ENCODE measurements at regions not wholly inside any gene's neighbourhood (a gene's known extent, or its start where the extent isn't known, plus 50 kb on each side); places are given as distances from the start of the nearest gene placed in this dataset.
"Not testable (repeated sequence)": the region's sequence is repeated elsewhere in the genome, so short reads cannot be mapped to it uniquely, and the experiment has no call there.

DNA sequence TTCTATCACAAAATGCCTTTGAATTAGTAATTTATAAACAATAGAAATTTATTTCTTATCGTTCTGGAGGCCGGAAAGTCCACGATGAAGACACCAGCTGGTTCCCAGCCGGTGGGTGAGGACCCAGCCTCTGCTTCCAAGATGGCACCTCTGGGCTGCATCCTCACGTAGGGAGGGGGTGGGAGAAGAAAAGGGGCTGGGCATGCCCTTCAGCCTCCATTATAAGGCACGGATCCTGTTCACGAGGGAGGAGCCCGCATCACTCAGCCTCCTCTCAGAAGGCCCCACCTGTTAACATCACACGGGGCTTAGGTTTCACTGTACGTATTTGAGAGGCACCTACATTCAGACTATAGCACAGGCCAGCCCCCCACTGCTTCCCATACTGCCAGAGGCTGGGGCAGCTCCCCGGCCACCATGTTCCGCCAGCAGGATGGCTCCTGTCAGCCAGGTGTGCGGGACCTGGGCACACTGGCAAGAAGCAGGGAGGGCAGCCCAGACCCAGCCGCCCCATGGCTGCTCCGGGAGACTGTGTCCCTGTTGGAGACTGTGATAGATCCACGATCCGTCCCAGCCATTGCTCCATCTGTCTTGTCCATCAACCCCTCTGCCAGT is 131.6 kb downstream of the SOX1 start:
- no peak for FAIRE-seq

DNA sequence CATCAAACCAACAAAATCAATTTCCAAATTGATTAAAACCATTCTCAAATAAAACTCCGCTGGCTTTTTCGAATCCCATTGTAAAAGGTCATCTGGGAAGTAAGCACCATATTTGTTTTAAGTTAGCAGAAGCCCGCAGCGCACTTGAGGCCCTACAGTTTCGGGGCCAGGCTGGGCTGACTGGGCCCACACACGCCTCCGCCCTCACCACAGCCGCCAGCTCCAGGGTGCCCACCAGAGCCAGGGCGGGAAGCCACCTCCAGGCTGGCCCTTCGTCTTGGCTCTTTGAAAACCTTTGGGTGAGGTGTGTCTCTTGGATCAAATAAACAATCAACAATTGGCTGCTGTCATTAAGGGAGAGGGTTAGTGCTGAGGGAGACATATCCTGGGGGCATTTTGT is 133.3 kb downstream of the SOX1 start:
- no peak for FAIRE-seq

DNA sequence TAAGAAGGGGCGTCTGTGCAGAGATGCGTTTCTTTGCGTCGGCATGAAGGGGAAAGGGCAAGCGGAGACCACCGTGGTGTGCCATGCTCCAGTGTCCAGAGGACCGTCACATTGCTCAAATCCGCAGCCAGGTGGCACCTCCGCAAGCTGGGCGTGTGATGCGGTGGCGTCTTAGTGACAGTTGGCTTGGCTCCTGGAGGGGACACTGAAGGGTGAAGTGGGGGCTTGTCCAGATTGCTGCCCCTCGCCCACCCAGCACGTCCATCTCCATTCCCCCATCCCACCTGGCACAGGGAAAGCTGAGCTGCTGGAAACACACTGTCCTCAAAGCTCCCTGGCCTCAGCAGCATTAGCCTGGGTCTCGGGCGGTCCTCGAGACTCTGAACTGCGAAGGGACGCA is 135.3 kb downstream of the SOX1 start:
- FAIRE-seq = no peak

DNA sequence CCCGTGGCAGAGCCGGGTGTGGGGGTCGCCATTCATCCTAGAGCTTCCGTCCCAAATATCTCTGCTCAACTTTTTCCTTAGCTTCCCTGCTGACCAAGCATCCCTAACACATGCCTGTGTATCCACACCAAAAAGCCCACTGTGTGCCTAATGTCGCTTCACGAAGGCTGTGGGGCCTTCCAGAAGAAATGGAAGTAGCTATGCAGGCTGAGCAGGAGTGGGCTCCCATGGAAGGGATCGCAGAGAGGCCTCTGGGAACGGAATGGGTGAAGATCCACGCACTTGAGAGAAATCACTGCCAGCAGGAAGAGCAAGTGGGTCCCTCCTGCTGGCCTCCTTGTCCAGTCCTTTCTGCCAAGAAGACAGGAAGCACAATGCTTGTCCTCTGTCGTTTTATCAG is 136.0 kb downstream of the SOX1 start:
- FAIRE-seq = no peak

DNA sequence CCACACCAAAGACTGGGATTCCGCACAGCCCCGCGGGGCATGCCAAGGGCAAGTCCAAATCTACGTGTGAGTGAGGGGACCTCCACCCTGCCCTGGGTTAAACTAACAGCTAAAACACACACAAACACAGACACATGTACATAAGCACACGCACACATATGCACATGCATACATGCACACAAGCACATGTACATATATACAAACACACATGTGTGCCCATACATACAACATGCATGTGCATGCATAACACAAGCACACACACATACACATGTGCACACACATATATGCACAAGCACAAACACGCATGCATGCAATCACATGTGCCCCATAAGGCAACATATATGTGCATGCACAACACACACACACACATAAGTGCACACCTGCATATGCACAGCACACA is 136.7 kb downstream of the SOX1 start:
- FAIRE-seq = no peak

DNA sequence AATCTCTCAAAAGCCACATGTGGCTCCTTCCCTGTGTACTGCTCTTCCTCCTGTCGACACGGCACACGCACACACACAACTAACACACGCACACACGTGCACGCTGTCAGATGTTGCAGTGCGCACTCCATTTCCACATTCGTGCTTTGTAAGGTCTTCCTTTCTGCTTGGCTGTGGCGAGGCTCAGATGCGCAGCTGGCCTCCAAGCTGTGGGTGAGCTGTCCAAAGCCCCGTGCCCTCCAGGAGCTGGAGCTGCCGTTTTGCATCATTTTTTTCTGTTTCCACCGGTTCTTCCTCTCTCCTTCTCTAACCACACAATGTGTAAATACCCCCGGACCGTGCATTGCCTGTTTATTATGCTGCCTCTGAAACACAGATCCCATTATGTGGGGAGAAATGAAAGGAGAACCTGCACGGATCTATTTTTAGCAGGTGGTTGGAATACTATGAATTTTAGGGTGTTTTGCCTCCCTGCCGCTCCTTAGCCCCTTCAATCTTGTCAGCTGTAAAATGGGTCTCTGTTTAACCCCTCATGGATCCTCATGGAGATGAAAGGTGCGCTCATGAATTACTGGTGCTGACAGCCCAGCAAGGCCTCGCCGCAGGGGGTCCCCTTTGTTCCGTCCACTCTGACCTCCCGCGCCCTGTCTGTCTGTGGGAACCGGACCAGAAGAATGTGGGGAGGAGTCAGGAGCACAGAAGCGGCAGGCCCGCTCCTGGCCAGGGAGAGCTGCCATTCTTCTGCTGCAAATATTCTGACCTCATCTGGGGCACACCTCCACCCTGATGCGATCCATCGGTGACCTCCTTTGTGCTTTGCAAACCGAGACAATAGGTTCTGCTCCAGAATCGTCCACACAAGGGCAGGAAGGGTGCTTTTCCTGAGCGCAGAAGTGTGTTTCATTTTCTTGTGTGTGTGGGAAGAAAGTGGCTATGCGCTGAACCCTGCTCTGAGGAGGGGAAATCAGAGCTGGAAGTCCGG is 137.7 kb downstream of the SOX1 start:
- no peak for FAIRE-seq

DNA sequence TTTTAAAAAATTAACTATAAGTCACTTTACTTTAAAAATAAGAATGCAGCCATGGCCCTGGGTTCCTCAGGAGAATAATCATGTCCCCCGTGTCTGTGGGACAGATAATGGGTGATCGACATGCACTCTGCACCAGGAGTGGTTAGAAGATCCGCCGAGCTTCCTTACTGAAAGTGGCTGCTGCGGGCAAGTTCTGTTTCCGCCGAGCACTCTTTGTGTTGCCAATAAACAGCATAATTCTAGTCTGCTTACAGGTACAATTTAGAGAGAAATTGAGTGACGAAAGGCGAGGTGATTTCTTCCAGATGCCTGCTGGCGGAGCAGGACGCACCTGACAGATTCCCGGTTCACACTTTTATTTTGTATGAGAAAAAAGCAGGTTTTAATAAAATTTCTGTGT is 139.0 kb downstream of the SOX1 start:
- no peak for FAIRE-seq

DNA sequence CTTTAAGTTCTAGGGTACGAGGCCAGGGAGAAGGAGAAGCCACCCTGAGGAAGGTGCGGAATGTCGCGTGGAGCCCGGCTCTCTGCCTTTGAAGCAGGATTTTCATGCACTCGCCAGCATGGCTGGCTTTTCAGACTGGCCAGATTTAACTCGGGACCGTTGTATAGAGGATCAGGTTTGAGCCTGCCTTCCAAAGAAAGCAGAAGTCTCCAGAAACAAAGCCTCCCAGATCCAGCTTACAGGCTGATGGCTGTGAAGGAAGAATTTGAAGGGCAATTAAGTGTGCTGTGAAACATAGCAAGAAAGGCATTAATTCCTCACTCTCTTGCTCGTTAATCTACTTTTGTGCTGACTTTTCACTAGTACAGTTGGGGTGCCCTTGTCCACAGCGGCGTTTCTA is 140.2 kb downstream of the SOX1 start:
- no peak for FAIRE-seq

DNA sequence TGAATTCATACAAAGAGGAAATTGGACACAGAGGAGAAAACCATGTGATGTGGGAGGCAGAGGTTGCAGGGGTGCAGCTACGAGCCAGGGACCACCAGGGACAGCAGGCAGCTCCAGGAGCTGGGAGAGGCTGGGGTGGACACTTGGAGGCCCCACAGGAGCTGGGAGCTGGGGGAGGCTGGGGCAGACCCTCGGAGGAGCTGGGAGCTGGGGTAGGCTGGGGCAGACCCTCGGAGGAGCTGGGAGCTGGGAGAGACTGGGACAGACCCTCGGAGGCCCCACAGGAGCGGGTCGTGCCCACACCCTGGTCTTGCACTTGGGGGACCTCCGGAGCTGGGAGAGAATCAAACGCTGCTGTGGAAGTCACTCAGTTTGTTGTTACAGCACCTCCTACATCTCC is 141.7 kb downstream of the SOX1 start:
- no peak for FAIRE-seq

DNA sequence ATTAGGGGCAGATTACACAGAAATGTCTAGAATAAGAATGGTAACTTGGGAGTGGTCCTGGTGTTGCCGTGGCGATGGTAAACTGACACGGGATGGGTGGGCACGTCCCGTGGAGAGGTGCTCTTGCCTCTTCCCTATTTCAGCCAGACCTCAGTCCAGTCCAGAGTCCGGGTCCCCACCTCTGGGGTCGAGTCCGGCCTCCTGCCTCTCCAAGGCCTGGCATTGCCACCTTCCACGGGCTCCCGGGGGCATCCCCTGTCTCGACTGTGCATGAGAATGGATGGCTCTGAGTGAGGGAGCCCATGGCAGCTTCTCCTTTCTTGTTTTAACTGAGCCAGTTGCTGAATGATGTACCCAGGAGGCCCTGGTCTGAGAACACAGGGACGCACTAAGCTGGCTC is 142.3 kb downstream of the SOX1 start:
- no peak for FAIRE-seq

DNA sequence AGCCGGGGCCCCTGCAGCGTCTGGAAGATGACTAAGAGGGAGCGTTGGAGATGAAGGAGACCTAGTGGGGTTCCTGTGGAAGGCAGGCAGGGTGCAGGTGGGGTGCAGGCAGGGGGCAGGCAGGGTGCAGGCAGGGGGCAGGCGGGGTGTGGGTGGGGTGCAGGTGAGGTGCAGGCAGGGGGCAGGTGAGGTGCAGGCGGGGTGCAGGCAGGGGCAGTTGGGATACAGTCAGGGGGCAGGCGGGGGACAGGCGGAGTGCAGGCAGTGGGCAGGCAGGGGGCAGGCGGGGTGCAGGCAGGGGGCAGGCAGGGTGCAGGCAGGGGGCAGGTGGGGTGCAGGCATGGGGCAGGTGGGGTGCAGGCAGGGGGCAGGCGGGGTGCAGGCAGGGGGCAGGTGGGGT is 142.8 kb downstream of the SOX1 start:
- no peak for FAIRE-seq

DNA sequence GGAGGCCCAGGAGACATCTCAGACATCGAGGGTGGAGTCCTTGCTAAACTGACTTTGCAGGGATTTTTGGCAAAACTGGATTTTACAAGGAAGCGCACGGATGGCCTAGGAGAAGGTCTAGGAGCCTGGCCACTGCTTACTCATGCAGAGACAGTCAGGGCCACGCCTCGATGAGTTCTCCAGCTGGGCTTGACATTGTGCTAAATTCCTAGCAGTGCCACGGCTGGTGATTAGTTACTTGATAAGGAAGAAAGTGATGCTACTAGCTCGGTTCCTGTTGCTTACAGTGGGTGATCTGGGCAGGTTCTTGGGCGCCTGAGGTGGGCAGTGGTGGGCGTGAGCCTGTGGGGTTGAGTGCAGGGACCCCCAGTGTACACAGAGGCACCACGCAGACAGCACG is 143.4 kb downstream of the SOX1 start:
- no peak for FAIRE-seq

DNA sequence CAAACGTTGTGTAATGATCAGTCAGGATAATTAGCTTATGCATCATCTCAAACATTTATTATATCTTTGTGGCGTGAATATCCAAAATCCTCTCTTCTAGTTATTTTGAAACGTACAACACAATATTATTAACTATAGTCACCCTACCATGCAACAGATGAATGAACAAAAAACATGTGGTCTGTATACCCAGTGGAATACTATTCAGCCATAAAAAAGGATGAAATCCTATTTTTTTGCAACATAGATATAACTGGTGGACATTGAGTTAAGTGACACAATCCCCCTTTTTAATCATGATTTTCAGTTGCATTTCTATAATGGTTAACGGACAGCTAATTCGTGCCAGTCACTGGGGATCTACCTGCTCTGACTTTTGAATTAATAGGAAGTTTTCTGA is 145.6 kb downstream of the SOX1 start:
- FAIRE-seq = no peak

DNA sequence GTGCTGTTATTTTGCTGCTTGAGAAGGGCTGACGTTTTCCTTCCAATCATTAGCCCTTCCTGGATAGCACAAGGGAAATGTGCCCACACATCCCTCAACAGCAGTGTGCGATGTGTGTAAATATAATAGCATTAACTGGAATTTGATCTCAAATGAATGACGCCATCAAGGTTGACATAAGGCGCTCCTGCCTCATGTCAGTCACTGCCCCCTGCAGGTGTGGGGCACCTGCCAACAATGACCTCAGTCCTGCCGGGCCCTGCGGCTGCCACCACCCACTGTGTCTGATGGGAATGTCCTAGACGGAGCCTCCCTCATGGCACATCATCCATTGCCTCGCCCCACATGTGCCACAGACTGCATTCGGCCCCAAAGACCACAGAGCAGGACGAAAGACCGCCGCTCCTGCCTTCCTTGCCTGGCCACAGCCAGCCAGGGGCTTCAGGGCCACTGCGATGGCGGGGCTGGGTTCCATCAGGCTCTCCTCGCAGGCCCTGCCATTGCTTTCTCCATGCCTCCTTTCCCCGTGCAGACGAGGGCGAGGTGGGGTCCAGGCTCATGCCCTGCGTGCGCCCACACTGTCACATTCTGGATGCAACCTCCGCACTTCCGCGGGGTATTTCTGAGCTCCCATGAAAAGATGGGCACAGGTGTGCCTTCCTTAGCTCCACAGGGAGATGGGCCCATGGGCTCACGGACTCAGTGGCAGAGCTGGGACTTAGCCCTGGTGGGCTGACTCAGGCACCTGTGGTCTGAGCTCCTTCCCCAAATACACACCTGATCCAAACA is 146.7 kb downstream of the SOX1 start:
- no peak for FAIRE-seq

DNA sequence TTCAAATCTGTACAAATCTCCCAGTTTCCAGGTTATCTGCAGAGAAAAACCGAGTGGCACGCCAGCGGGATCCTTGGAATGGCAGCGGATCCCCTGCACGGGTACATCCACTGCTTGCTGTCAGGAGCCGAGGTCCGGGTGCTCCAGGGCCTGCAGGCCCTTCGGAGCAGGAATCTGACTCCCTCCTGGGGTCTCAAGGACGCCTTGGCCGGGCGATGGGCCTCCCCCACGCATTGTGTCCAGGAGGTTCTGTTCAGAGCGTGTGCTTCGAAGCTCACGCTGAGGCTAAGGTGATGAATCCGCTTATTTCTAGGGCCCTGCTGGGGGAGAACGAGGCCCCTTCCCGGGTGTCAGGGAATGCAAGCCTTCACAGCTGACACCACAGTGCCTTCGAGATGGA is 148.9 kb downstream of the SOX1 start:
- FAIRE-seq = no peak

DNA sequence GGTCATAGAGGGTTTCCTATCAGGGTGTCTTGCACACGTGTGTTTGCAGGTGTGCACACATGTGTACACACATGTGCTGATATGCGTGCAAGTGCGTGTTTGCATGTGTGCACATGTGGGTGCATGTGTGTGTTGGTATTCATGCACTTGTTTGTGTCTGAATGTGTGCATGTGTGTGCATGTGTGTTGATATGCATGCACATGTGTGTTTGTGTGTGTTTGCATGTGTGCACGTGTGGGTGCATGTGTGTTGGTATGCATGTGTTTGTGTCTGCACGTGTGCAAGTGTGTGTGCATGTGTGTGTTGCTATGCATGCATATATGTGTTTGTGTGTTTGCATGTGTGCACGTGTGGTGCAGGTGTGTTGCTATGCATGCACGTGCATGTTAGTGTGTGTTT is 150.5 kb downstream of the SOX1 start:
- no peak for FAIRE-seq

DNA sequence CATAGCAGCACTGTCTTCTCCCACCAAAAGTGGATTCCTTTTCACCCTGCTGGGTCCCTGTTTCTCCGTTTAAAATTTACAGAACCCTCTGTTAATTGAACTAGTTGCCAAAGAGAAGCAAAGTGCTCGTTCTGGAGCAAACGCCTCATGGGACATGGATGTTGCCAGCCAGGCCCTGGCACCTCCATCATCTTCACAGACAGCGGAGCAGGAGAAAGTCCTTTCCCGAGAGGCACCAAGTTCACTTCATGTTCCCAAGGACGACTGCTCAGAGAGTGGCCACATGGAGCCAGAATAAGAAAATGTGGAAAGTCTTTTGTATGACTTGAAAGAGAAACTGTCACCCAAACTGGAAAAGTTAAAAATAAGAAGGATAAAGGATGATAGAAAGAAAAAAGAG is 151.5 kb downstream of the SOX1 start:
- FAIRE-seq = no peak

DNA sequence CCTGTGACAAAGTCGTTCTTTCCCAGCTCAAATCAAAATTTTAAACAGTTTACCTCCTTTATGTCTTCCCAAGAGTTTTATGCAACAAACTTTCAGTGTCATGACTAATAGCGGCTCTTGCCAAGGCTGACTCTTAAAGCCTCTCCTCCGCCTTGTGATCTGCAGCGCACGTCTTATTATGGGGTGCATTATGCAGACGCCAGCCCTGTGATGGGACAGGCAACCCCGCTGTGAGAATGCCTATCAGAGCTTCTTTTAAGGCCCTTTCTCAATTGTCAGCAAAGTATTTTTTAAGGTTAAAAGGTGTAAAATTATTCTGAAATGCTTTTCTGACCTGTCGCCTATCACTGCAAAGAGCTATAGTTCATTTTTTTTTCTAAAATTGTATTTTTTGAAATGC is 152.8 kb downstream of the SOX1 start:
- no peak for FAIRE-seq

DNA sequence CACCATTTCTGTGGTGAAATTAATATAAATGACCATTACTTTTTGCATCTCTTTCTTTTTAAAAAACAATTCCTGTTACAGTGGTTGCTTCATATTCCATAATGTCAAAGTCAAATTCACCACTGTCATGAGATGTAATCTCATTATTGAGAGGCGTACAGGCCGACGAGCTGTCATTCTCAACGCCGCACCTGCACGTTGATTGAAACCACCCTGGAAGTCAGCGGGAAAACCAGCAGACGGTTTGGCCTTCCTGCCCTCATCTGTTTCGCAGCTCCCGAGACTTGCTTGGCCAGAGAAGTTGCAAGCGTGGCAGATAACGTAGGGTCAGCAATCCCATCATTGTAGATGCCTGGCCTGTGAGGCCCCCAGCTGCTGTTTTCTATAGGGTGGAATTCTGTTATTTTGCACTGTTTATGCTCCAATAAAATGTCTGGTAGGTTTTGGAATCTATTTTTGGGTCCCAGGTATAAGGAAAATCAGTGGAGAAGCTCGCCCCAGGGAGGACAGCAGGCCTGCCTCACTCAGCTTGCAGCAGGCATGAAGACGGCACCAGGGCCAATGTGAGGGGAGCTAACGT is 153.4 kb downstream of the SOX1 start:
- FAIRE-seq = no peak

DNA sequence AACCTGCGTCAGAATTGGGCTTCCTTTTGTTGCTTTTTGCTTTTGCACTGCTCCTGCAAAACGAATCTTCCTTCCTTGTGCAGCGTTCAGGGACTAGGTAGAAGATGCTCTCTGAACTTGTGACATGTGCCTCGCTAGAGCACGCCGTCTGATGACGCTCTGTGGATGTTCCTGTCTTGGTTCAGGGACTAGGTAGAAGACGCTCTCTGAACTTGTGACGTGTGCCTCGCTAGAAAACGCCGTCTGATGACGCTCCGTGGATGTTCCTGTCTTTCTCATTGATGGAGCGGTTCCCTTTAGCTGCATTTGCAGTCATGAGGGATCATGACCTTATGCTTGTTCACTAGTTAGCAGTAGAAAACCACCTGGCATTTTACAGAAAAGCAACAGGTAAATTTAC is 154.0 kb downstream of the SOX1 start:
- no peak for FAIRE-seq

DNA sequence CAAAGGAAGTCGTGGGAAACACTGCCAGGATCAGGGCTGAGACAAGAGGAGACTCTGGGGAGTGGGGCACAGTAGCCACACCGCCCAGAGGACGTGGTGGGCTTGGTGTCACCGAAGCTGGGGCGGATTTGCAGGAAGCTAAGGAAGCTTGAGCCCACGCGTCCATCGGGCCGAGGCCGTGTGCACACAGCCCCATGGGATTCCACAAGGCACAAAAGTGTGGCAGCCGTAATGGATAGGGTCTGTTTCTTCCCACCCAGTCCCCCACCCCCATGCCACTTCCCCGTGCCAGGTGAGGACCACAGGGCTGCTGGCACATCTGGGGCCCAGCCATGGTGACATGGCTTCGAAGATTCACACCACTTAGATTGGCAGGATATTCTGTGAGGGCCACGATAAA is 153.2 kb upstream of the SPACA7 start:
- no peak for FAIRE-seq

DNA sequence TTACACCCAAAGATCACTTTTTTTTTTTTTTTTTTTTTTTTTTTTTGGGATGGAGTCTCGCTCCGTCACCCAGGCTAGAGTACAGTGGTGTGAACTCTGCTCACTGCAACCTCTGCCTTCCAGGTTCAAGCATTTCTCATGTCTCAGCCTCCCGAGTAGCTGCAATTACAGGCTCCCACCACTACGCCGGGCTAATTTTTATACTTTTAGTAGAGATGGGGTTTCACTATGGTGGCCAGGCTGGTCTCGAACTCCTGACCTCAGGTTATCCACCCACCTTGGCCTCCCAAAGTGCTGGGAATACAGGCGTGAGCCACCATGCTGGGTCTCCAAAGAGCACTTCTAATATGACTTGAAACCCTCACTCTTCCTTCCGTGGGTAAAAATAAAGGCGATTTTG is 152.2 kb upstream of the SPACA7 start:
- not testable (repeated sequence) for FAIRE-seq

DNA sequence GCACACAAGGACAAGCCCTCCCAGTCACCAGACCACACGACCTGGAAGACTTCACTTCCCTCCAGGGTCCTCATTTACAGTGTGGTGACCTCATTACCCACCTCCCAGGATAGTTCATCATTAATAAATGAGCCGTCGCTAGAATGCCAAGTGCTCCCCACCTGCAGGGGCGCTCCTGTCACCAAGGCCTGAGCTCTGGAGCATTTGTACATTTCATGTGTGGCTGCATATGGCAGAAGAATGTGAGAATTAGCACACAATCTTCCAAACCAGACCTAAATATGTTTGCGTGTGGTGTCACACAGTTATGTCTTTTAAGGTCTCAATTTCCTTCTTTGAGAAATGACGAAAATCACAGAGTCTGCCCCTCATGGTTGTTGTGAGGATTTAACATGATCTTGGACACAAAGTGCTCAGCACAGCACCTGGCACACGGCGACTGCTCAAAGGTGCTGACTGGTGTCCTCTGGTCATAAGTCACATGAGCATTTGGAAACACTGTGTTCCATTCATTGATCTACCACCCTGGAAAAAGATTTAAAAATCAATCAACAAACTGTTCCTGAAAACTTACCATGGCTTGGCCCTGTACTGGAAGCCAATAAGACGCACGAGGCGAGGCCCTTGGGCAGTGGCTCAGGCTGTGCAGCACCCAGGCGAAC is 150.6 kb upstream of the SPACA7 start:
- no peak for FAIRE-seq

All from A204.1 (cell line).